Loucy (cell line): ENCODE measurements at regions not wholly inside any gene's neighbourhood (a gene's known extent, or its start where the extent isn't known, plus 50 kb on each side); places are given as distances from the start of the nearest gene placed in this dataset.

ENCODE experiments used
- H2AFZ ChIP-seq: fragments of 200-600 bp; sonication (generic); 2 replicates; pipeline ENCODE4 v1.6.0; 2016; ENCODE audit warnings: antibody characterized with exemption, mild to moderate bottlenecking, low read length, moderate library complexity
- H3F3A ChIP-seq: fragments of 200-600 bp; 2 replicates; pipeline ENCODE4 v1.6.0; 2016; ENCODE audit warnings: antibody characterized with exemption, low read depth, mild to moderate bottlenecking
- H3K27me3 ChIP-seq: fragments of 200-600 bp; sonication (generic); 2 replicates; pipeline ENCODE4 v1.6.1; 2014; ENCODE audit warnings: low read length, mild to moderate bottlenecking; ENCODE audit not compliant: insufficient read depth, poor library complexity, severe bottlenecking
- H3K36me3 ChIP-seq: fragments of 200-600 bp; sonication (generic); 2 replicates; pipeline ENCODE4 v1.6.1; 2016; ENCODE audit warnings: low read length; ENCODE audit not compliant: insufficient read depth
- H3K4me1 ChIP-seq: fragments of 200-600 bp; sonication (generic); 2 replicates; pipeline ENCODE4 v1.5.1; 2014; ENCODE audit warnings: low read length, mild to moderate bottlenecking; ENCODE audit not compliant: insufficient read depth, poor library complexity, severe bottlenecking
- H3K4me2 ChIP-seq: fragments of 200-600 bp; sonication (generic); 2 replicates; pipeline ENCODE4 v1.6.0; 2014; ENCODE audit warnings: antibody characterized with exemption, low read length, low read depth, mild to moderate bottlenecking; ENCODE audit not compliant: poor library complexity, severe bottlenecking
- H3K4me3 ChIP-seq: fragments of 200-600 bp; sonication (generic); 2 replicates; pipeline ENCODE4 v1.5.1; 2014; ENCODE audit warnings: low read length, mild to moderate bottlenecking, mixed read lengths; ENCODE audit not compliant: poor library complexity, severe bottlenecking
- H3K79me2 ChIP-seq: fragments of 200-600 bp; sonication (generic); 2 replicates; pipeline ENCODE4 v1.6.1; 2014; ENCODE audit warnings: low read length; ENCODE audit not compliant: insufficient read depth
- H3K9ac ChIP-seq: fragments of 200-600 bp; sonication (generic); 2 replicates; pipeline ENCODE4 v1.6.0; 2014; ENCODE audit warnings: mild to moderate bottlenecking, low read depth, low read length, moderate library complexity; ENCODE audit not compliant: poor library complexity, severe bottlenecking
- H3K9me2 ChIP-seq: fragments of 200-600 bp; sonication (generic); replicated peaks from 2 replicates; pipeline ENCODE4 v1.6.1; 2016; ENCODE audit warnings: low read depth, low read length, mixed read lengths
- H3K9me3 ChIP-seq: fragments of 200-600 bp; sonication (generic); 2 replicates; pipeline ENCODE4 v1.6.1; 2014; ENCODE audit warnings: mild to moderate bottlenecking, antibody characterized with exemption, low read length, low read depth; ENCODE audit not compliant: insufficient read depth
- H4K20me1 ChIP-seq: fragments of 200-600 bp; sonication (generic); 2 replicates; pipeline ENCODE4 v1.6.0; 2014; ENCODE audit warnings: antibody characterized with exemption, low read length, mild to moderate bottlenecking; ENCODE audit not compliant: insufficient read depth, poor library complexity, severe bottlenecking
- EZH2phosphoT487 ChIP-seq: fragments of 200-600 bp; IDR thresholded peaks from 2 replicates; pipeline ENCODE4 v1.6.1; 2018; ENCODE audit warnings: antibody characterized with exemption, mild to moderate bottlenecking, moderate library complexity, borderline replicate concordance
- TF ChIP-seq, protein P1 (sequence below): fragments of 200-600 bp; sonication (generic); conservative IDR thresholded peaks from 2 replicates; pipeline ENCODE4 v1.5.1; 2014; ENCODE audit warnings: mild to moderate bottlenecking, antibody characterized with exemption, low read length

DNA sequence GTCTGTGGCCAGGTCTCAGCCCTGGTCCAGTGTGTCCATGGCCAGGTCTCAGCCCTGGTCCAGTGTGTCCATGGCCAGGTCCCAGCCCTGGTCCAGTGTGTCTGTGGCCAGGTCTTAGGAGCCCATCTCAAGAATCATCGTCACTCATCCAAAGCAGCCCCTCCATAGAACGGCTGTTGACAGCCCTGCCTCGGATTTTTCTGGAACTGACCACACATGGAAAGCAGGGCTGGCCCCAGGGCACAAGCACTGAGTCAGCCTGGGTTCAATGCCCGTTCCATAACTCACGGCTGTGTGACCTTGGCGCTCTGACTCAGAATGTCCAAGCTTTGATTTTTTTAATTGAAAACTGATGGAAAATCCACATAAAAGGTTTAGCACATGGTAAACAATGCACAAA is 59.9 kb upstream of the SNTG2 start:
- Histone ChIP-seq H3F3A (no peaks in the 10 kb centered on the region), H3K27me3 (no peaks in the 10 kb centered on the region), H3K9me2 (no peaks in the 10 kb centered on the region), H3K4me1 (no peaks in the 10 kb centered on the region), H3K36me3 (no peaks in the 10 kb centered on the region), H4K20me1 (no peaks in the 10 kb centered on the region), H3K79me2 (no peaks in the 10 kb centered on the region), H3K9me3 (no peaks in the 10 kb centered on the region), H3K4me3 (no peak overlapping the region), H3K4me2 (no peak overlapping the region), H3K9ac (no peak overlapping the region), H2AFZ (no peak overlapping the region)
- TF ChIP-seq, protein P1, sequence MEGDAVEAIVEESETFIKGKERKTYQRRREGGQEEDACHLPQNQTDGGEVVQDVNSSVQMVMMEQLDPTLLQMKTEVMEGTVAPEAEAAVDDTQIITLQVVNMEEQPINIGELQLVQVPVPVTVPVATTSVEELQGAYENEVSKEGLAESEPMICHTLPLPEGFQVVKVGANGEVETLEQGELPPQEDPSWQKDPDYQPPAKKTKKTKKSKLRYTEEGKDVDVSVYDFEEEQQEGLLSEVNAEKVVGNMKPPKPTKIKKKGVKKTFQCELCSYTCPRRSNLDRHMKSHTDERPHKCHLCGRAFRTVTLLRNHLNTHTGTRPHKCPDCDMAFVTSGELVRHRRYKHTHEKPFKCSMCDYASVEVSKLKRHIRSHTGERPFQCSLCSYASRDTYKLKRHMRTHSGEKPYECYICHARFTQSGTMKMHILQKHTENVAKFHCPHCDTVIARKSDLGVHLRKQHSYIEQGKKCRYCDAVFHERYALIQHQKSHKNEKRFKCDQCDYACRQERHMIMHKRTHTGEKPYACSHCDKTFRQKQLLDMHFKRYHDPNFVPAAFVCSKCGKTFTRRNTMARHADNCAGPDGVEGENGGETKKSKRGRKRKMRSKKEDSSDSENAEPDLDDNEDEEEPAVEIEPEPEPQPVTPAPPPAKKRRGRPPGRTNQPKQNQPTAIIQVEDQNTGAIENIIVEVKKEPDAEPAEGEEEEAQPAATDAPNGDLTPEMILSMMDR, result no peak
- no peak for TF ChIP-seq EZH2phosphoT487

DNA sequence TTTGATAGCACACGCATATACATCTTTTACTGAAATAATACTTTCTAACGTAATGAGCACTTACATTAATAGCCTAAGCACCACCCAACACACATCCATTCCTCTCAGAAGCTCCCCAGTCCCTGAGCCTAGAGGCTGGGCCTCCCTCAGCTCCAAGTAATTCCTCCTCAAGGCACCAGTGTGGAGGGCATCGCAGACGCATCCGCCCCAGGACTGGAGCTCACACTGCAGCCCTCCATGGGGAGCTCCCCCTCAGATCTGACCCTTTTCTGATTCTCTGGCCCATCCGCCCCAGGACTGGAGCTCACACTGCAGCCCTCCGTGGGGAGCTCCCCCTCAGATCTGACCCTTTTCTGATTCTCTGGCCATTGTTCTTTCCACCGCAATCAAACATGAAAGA is 60.4 kb upstream of the SNTG2 start:
- Histone ChIP-seq H3K4me1 (no peaks in the 10 kb centered on the region), H3K9ac (no peak overlapping the region), H3K27me3 (no peaks in the 10 kb centered on the region), H3K4me3 (no peak overlapping the region), H3K9me3 (no peaks in the 10 kb centered on the region), H4K20me1 (no peaks in the 10 kb centered on the region), H3K36me3 (no peaks in the 10 kb centered on the region), H3K79me2 (no peaks in the 10 kb centered on the region), H3K4me2 (no peak overlapping the region), H3K9me2 (no peaks in the 10 kb centered on the region), H3F3A (no peaks in the 10 kb centered on the region), H2AFZ (no peak overlapping the region)
- TF ChIP-seq, protein P1, result no peak
- no peak for TF ChIP-seq EZH2phosphoT487

DNA sequence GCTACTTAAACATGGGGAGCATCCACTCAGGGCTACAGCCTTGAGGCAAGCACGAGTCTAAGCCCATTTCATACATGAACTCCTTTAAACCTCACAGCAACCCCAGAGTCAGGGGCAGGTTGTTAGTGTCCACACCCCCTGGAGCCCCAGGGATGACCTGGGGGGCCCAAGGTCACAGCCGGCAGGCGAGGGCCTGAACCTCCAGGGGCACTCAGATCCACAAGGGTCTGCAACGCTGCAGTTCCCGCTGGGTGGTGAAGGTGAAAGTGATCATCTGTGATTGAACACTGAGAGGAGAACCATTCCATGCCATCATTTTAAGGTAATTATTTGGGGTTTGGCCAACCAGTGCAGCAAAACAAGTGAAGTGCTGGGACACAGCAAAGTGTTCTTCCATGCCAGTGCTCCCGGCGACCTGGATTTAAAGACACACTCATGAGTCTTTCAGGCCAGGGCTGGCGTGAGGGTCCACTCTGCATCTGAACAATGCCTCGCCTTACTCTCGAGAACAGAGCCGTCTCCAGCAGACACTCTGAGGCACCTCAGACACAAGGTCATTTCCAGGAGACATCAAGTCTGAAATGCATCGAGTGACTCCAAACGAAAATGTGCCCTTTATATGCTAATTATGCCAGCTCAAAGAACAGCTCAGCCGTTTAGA is 61.6 kb upstream of the SNTG2 start:
- no peaks in the 10 kb centered on the region for H3K36me3 ChIP-seq
- H3F3A ChIP-seq, result no peaks in the 10 kb centered on the region
- no peaks in the 10 kb centered on the region for H3K9me3 ChIP-seq
- H3K4me3 ChIP-seq, result no peak overlapping the region
- H3K79me2 ChIP-seq, result no peaks in the 10 kb centered on the region
- no peak overlapping the region for H3K4me2 ChIP-seq
- H2AFZ ChIP-seq, result no peak overlapping the region
- no peak for TF ChIP-seq EZH2phosphoT487
- TF ChIP-seq, protein P1, result no peak
- no peaks in the 10 kb centered on the region for H4K20me1 ChIP-seq
- no peaks in the 10 kb centered on the region for H3K9me2 ChIP-seq
- H3K4me1 ChIP-seq, result no peaks in the 10 kb centered on the region
- no peak overlapping the region for H3K9ac ChIP-seq
- no peaks in the 10 kb centered on the region for H3K27me3 ChIP-seq
